IPS-18c (cell line): ENCODE measurements at regions not wholly inside any gene's neighbourhood (a gene's known extent, or its start where the extent isn't known, plus 50 kb on each side); places are given as distances from the start of the nearest gene placed in this dataset.
"Not testable (repeated sequence)": the region's sequence is repeated elsewhere in the genome, so short reads cannot be mapped to it uniquely, and the experiment has no call there.

ENCODE experiments used
- H3K4me3 ChIP-seq: 2 replicates; pipeline ENCODE4 v1.7.0; 2013; ENCODE audit warnings: low read depth, mild to moderate bottlenecking, low read length, moderate library complexity; ENCODE audit not compliant: insufficient read depth
- H3K9me3 ChIP-seq: one replicate; pipeline ENCODE4 v1.6.1; 2013; ENCODE audit warnings: mild to moderate bottlenecking, low read length, moderate library complexity; ENCODE audit not compliant: control insufficient read depth, insufficient read depth

- peaks cover 22% of the 10 kb centered on the region for H3K9me3 ChIP-seq
- not testable (repeated sequence) for H3K4me3 ChIP-seq
Measured at GRCh38 chr7:63577066-63577465, 421.6 kb upstream of the ZNF722 start.

GRCh38 chr7:63580045-63580444 lies 418.6 kb upstream of the ZNF722 start:
- H3K9me3 ChIP-seq: peaks cover 19% of the 10 kb centered on the region

DNA sequence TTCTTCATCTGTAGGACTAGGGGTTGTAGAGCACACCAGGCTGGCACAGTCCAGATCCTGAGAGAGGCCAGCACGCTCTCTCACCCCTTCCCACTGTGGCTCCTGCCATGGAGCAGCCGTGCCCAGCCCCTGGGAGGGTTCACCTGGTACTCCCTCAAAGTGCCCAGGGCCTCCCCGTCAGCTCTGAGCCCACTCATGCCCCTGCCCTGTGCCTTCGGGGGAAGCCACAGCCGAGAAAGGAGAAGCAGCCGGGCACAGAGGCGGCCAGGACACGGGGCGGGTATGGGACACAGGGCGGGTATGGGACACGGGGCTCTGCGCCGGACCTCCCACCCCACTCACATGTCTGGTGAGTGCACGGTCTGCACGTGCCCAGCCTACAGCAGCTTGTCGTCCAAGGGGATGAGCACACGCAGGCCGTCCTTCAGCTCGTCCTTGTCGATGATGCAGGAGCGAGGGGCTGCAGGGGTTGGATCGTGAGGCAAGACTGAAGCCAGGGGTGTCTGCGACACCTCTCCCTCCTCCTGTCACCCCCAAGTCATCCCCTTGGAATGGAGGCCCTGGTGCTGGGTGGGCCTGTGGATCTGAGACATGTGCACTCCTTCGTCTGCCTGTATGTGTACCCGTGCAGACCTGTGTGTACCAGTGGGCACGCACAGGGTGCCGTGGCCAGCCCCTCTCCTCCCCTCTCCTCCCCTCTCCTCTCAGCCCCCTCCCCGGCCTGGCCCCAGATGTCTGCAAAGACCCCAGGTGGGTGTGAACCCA lies 417.9 kb upstream of the ZNF722 start:
- peaks cover 19% of the 10 kb centered on the region for H3K9me3 ChIP-seq
- not testable (repeated sequence) for H3K4me3 ChIP-seq

More at GRCh38 chr7:63580045-63580444, 418.6 kb upstream of the ZNF722 start:
- H3K4me3 ChIP-seq: not testable (repeated sequence)

DNA sequence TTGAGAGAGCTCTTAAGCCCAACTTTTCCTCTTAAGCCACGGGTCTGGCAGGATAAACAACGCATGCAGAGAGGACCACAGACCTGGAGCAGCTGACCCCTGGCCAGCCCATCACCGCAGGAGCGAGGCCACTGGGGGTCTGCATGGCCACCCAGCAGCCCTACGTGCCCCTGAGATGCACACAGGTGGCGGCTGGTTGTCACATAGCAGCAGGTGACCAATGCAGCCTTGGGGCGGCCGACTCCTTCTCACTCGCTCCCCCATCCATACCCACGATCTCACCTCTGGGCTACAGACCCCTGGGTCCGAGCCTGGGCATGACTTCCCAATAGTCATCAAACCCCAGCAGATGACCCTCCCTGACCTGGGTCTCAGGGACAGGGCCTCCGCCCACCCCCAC lies 415.9 kb upstream of the ZNF722 start:
- H3K9me3 ChIP-seq, H3K4me3 ChIP-seq: not testable (repeated sequence)

GRCh38 chr7:63587151-63587853 lies 411.3 kb upstream of the ZNF722 start:
- H3K9me3 ChIP-seq, H3K4me3 ChIP-seq: not testable (repeated sequence)

GRCh38 chr7:63591249-63591648 lies 407.4 kb upstream of the ZNF722 start:
- H3K9me3 ChIP-seq, H3K4me3 ChIP-seq: not testable (repeated sequence)

GRCh38 chr7:63603812-63604211 lies 394.8 kb upstream of the ZNF722 start:
- not testable (repeated sequence) for H3K4me3 ChIP-seq, H3K9me3 ChIP-seq

DNA sequence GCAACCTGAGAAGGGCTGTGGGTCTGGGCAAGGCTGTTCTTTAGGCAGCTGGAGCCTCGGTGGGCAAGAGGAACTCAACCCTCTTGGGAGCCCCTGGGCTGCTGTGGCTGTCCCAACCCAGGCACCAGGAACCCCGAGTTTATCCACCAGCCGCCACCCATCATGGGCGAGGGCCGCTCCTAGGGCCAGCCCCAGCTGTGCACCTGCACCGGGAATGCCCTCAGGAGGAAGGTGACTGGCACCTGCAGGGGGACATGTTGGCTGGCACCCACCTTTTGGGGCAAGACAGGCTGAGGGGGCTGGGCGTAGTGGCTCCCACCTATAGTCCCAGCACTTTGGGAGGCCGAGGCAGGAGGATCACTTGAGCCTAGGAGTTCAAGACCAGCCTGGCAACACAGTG lies 393.8 kb upstream of the ZNF722 start:
- H3K9me3 ChIP-seq, H3K4me3 ChIP-seq: not testable (repeated sequence)

DNA sequence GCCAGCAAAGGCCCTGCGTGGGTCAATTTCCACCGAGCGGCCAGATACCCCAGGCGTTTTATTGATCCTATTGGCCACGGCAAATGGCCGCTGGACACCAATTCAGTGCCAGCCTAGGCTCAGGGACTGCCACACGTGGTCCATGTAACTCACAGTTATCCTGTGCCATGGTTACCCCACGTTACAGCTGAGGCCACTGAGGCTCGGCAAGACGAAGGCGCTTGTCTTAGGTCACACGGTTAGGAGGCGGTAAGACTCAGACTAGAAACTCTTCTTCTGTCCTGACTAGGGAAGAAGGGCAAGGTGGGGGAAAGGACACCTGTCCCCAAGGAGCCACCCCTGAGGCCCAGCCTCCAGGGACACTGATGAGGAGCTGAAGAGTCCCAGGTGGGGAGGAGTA lies 381.1 kb upstream of the ZNF722 start:
- H3K4me3 ChIP-seq, H3K9me3 ChIP-seq: not testable (repeated sequence)

GRCh38 chr7:63620169-63620735 lies 378.4 kb upstream of the ZNF722 start:
- H3K9me3 ChIP-seq, H3K4me3 ChIP-seq: not testable (repeated sequence)

GRCh38 chr7:63627590-63628485 lies 370.8 kb upstream of the ZNF722 start:
- H3K4me3 ChIP-seq: not testable (repeated sequence)

DNA sequence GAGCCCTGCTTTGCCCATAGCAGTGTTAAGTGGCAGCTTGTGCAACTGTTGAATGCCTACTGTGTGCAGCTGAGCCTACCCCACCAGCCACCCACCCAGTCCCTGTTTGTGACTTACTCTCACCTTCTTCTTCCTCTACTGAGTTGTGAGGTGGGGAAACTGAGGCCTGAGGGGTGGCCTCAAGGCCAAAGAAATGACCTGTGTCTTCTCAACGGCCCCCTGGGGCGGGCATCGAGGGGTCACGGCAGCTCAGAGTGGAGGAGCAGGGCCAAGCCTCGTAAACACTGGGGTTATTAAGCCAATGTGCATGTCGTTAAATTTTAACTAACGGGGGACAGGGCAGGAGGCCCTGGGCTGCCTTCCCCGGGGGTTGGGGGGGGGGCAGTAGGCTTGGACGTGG lies 369.6 kb upstream of the ZNF722 start:
- not testable (repeated sequence) for H3K9me3 ChIP-seq, H3K4me3 ChIP-seq

More at GRCh38 chr7:63627590-63628485, 370.8 kb upstream of the ZNF722 start:
- H3K9me3 ChIP-seq: not testable (repeated sequence)

GRCh38 chr7:63636585-63636984 lies 362.1 kb upstream of the ZNF722 start:
- not testable (repeated sequence) for H3K9me3 ChIP-seq, H3K4me3 ChIP-seq

- H3K9me3 ChIP-seq, H3K4me3 ChIP-seq: not testable (repeated sequence)
Measured at GRCh38 chr7:63665553-63665952, 333.1 kb upstream of the ZNF722 start.

DNA sequence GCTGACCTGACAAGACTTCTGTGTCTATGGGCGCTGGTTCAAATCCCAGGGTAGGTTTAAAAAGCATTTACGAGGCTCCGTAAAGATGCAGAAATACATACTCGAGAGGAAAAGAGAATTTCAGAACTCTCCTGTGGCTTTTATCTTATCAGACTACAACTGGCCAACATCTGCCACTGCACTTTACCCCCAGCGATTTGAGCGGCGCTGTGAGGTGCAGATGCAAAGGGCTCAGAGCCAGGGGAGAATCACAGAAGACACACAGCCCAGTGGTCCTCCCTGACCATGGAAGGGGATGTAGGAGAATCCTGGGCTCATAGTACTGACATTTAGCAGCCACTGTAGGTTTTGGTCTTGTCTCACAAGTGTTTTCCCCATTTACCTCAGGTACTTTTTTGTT lies 307.2 kb upstream of the ZNF722 start:
- not testable (repeated sequence) for H3K4me3 ChIP-seq, H3K9me3 ChIP-seq

GRCh38 chr7:63694296-63694695 lies 304.4 kb upstream of the ZNF722 start:
- not testable (repeated sequence) for H3K4me3 ChIP-seq, H3K9me3 ChIP-seq
